IMR-90 (cell line): ENCODE measurements at regions not wholly inside any gene's neighbourhood (a gene's known extent, or its start where the extent isn't known, plus 50 kb on each side); places are given as distances from the start of the nearest gene placed in this dataset.

Experiments
- ATAC-seq: fragments of 200-7000 bp; cut with Tn5 transposase; 2 replicates; pipeline ENCODE4 v1.9.1; 2020; ENCODE audit warnings: low read depth, mild to moderate bottlenecking, moderate library complexity
- BruUV-seq: library from RNA; stranded (reverse); fragments of 400-500 nt; replicated peaks from 2 replicates; lab custom pipeline; 2021; lab: Mats Ljungman, UMichigan
- CTCF ChIA-PET: fragments of 300-600 bp; formaldehyde crosslinking; extraction: SDS; loops from one replicate; lab custom pipeline; 2021; ENCODE audit warnings: antibody characterized with exemption; lab: Yijun Ruan, JAX
- POLR2A ChIA-PET: fragments of 300-600 bp; sonication (Branson Sonifier 250); formaldehyde crosslinking; loops from one replicate; lab custom pipeline; 2022; ENCODE audit warnings: antibody characterized with exemption; ENCODE audit not compliant: unreplicated experiment; lab: Charles Lee
- DNase-seq: peaks from one replicate; pipeline ENCODE4 v3.0.0; 2013
- H2AFZ ChIP-seq: replicated peaks from 2 replicates; pipeline ENCODE3; 2013; ENCODE audit warnings: low read length, mild to moderate bottlenecking; ENCODE audit not compliant: poor library complexity
- H2AK5ac ChIP-seq: 2 replicates; pipeline ENCODE4 v1.6.1; 2013; ENCODE audit warnings: low read depth, low read length, inconsistent platforms
- H2AK9ac ChIP-seq: replicated peaks from 2 replicates; pipeline ENCODE3; 2013; ENCODE audit warnings: mild to moderate bottlenecking, low read depth, low read length, moderate library complexity; ENCODE audit not compliant: poor library complexity
- H2BK120ac ChIP-seq: 2 replicates; pipeline ENCODE4 v1.6.1; 2013; ENCODE audit warnings: low read depth, low read length, inconsistent platforms
- H2BK15ac ChIP-seq: 3 replicates; pipeline ENCODE4 v1.6.1; 2013; ENCODE audit warnings: low read depth, low read length, inconsistent platforms
- H2BK20ac ChIP-seq: 2 replicates; pipeline ENCODE4 v1.6.1; 2013; ENCODE audit warnings: low read depth, mild to moderate bottlenecking, inconsistent platforms, low read length, moderate library complexity
- H2BK5ac ChIP-seq: 2 replicates; pipeline ENCODE4 v1.6.1; 2013; ENCODE audit warnings: mild to moderate bottlenecking, low read depth, low read length, inconsistent platforms; ENCODE audit not compliant: poor library complexity, severe bottlenecking
- H3K14ac ChIP-seq: replicated peaks from 2 replicates; pipeline ENCODE4 v1.6.1; 2013; ENCODE audit warnings: low read depth, low read length, inconsistent platforms
- H3K18ac ChIP-seq: 2 replicates; pipeline ENCODE4 v1.6.1; 2013; ENCODE audit warnings: low read depth, low read length, control low read depth
- H3K23ac ChIP-seq: 2 replicates; pipeline ENCODE4 v1.6.1; 2013; ENCODE audit warnings: low read depth, low read length, inconsistent platforms
- H3K27ac ChIP-seq: 2 replicates; pipeline ENCODE4 v1.5.1; 2013; ENCODE audit warnings: mild to moderate bottlenecking, control low read depth, low read length; ENCODE audit not compliant: insufficient read depth
- H3K27me3 ChIP-seq: 2 replicates; pipeline ENCODE4 v1.6.1; 2013; ENCODE audit warnings: low read length; ENCODE audit not compliant: control insufficient read depth, insufficient read depth
- H3K36me3 ChIP-seq: 2 replicates; pipeline ENCODE4 v1.6.1; 2013; ENCODE audit warnings: low read length, mixed read lengths; ENCODE audit not compliant: control insufficient read depth, insufficient read depth
- H3K4ac ChIP-seq: 2 replicates; pipeline ENCODE4 v1.6.1; 2013; ENCODE audit warnings: low read depth, low read length, inconsistent platforms
- H3K4me1 ChIP-seq: 2 replicates; pipeline ENCODE4 v1.6.1; 2013; ENCODE audit warnings: low read length, mixed read lengths; ENCODE audit not compliant: control insufficient read depth, insufficient read depth
- H3K4me2 ChIP-seq: 2 replicates; pipeline ENCODE4 v1.6.1; 2013; ENCODE audit warnings: low read depth, mild to moderate bottlenecking, control low read depth, low read length, moderate library complexity
- H3K4me3 ChIP-seq: 2 replicates; pipeline ENCODE4 v1.5.1; 2013; ENCODE audit warnings: low read depth, mild to moderate bottlenecking, control low read depth, low read length, moderate library complexity; ENCODE audit not compliant: insufficient read depth
- H3K56ac ChIP-seq: 2 replicates; pipeline ENCODE4 v1.6.1; 2013; ENCODE audit warnings: low read length, inconsistent platforms; ENCODE audit not compliant: insufficient read depth; ENCODE audit errors: extremely low read depth
- H3K79me1 ChIP-seq, 2 experiments: 2 replicates each; pipeline ENCODE4 v1.6.1; 2013; ENCODE audit warnings: low read length in 2 of 2, inconsistent platforms in 1 of 2, low read depth in 1 of 2
- H3K9ac ChIP-seq: 2 replicates; pipeline ENCODE4 v1.6.1; 2013; ENCODE audit warnings: low read depth, low read length, control low read depth
- H3K9me1 ChIP-seq: 2 replicates; pipeline ENCODE4 v1.6.1; 2013; ENCODE audit warnings: low read length, inconsistent platforms; ENCODE audit not compliant: insufficient read depth
- H3K9me3 ChIP-seq: 2 replicates; pipeline ENCODE4 v1.6.1; 2013; ENCODE audit warnings: low read length; ENCODE audit not compliant: control insufficient read depth, insufficient read depth
- H4K20me1 ChIP-seq: 2 replicates; pipeline ENCODE4 v1.6.1; 2013; ENCODE audit warnings: low read length, inconsistent platforms; ENCODE audit not compliant: insufficient read depth
- H4K5ac ChIP-seq: 2 replicates; pipeline ENCODE4 v1.6.1; 2013; ENCODE audit warnings: mild to moderate bottlenecking, low read depth, low read length, control low read depth
- H4K8ac ChIP-seq, 2 experiments: 2 replicates each; pipeline ENCODE4 v1.6.1; 2013; ENCODE audit warnings: low read depth in 2 of 2, low read length in 2 of 2, control low read depth in 1 of 2, inconsistent platforms in 1 of 2
- H4K91ac ChIP-seq: 2 replicates; pipeline ENCODE4 v1.6.1; 2013; ENCODE audit warnings: low read depth, low read length, inconsistent platforms; ENCODE audit not compliant: insufficient read depth
- BHLHE40 ChIP-seq: fragments of 150-350 bp; IDR thresholded peaks from 2 replicates; pipeline ENCODE4 v1.6.1; 2016; ENCODE audit warnings: mild to moderate bottlenecking, low read depth, low read length
- CEBPB ChIP-seq: IDR thresholded peaks from 2 replicates; pipeline ENCODE4 v1.6.1; 2012; ENCODE audit warnings: low read depth, low read length, improper control_type of control experiment
- CHD1 ChIP-seq: IDR thresholded peaks from 2 replicates; pipeline ENCODE4 v1.6.1; 2012; ENCODE audit warnings: low read depth, low read length, improper control_type of control experiment
- FOS ChIP-seq: fragments of 150-350 bp; IDR thresholded peaks from 2 replicates; pipeline ENCODE4 v1.6.1; 2016; ENCODE audit warnings: low read depth, low read length
- MAFK ChIP-seq: IDR thresholded peaks from 2 replicates; pipeline ENCODE4 v1.6.1; 2012; ENCODE audit warnings: low read depth, low read length, improper control_type of control experiment
- MAZ ChIP-seq: IDR thresholded peaks from 2 replicates; pipeline ENCODE4 v1.6.1; 2012; ENCODE audit warnings: low read depth, mild to moderate bottlenecking, low read length, improper control_type of control experiment, moderate library complexity, borderline replicate concordance
- MXI1 ChIP-seq: IDR thresholded peaks from 2 replicates; pipeline ENCODE4 v1.6.1; 2012; ENCODE audit warnings: low read depth, mild to moderate bottlenecking, low read length, moderate library complexity, borderline replicate concordance
- NFE2L2 ChIP-seq: fragments of 150-350 bp; IDR thresholded peaks from 2 replicates; pipeline ENCODE4 v1.6.1; 2016; ENCODE audit warnings: low read depth, mild to moderate bottlenecking, low read length
- POLR2A ChIP-seq: IDR thresholded peaks from 2 replicates; pipeline ENCODE4 v1.6.1; 2012; ENCODE audit warnings: mild to moderate bottlenecking, low read depth, low read length
- RAD21 ChIP-seq: IDR thresholded peaks from 2 replicates; pipeline ENCODE4 v1.6.1; 2012; ENCODE audit warnings: low read length, improper control_type of control experiment
- RCOR1 ChIP-seq: IDR thresholded peaks from 2 replicates; pipeline ENCODE4 v1.6.1; 2012; ENCODE audit warnings: mild to moderate bottlenecking, low read length, improper control_type of control experiment; ENCODE audit not compliant: insufficient replicate concordance
- RFX5 ChIP-seq: IDR thresholded peaks from 2 replicates; pipeline ENCODE4 v1.8.0; 2012; ENCODE audit warnings: low read depth, mild to moderate bottlenecking, low read length, moderate library complexity
- SMC3 ChIP-seq: fragments of 150-350 bp; IDR thresholded peaks from 2 replicates; pipeline ENCODE4 v1.6.1; 2016; ENCODE audit warnings: low read depth, mild to moderate bottlenecking, antibody characterized with exemption, low read length, moderate library complexity
- WGBS, 2 experiments: methylation state at CpG; one replicate each; pipeline versions ENCODE4 v1.1.5 to v1.1.7; 2013; ENCODE audit warnings: missing lambda C conversion rate in 2 of 2; ENCODE audit not compliant: insufficient read length in 1 of 2; ENCODE audit errors: extremely low coverage in 2 of 2; 5-methylcytosine and 5-hydroxymethylcytosine counted together
- dilution Hi-C: fragments of 300-500 bp; cut with HindIII; formaldehyde crosslinking; loops from one replicate; pipeline ENCODE4 v1.14.3; 2018; ENCODE audit warnings: low sequenced_read_pairs; ENCODE audit not compliant: unreplicated experiment
- in situ Hi-C: fragments of 300-500 bp; cut with MboI; formaldehyde crosslinking; loops from 3 replicates; pipeline ENCODE4 v1.14.3; 2019; ENCODE audit warnings: low sequenced_read_pairs, inconsistent platforms, mixed read lengths
- intact Hi-C: fragments of 100-400 bp; cut with micrococcal nuclease; formaldehyde crosslinking; loops from 2 replicates; pipeline ENCODE4 v1.10.0; 2022
- TF ChIP-seq, protein P1 (sequence below): fragments of 150-350 bp; IDR thresholded peaks from 2 replicates; pipeline ENCODE4 v1.6.1; 2016; ENCODE audit warnings: low read depth, mild to moderate bottlenecking, low read length, moderate library complexity, borderline replicate concordance
- TF ChIP-seq, protein P2 (sequence below): conservative IDR thresholded peaks from 2 replicates; pipeline ENCODE4 v1.5.1; 2012; ENCODE audit warnings: mild to moderate bottlenecking, low read depth, low read length, improper control_type of control experiment
- TF ChIP-seq, protein P3 (sequence below): fragments of 150-350 bp; IDR thresholded peaks from 2 replicates; pipeline ENCODE4 v1.6.1; 2017; ENCODE audit warnings: mild to moderate bottlenecking, antibody characterized with exemption, low read length, low read depth

DNA sequence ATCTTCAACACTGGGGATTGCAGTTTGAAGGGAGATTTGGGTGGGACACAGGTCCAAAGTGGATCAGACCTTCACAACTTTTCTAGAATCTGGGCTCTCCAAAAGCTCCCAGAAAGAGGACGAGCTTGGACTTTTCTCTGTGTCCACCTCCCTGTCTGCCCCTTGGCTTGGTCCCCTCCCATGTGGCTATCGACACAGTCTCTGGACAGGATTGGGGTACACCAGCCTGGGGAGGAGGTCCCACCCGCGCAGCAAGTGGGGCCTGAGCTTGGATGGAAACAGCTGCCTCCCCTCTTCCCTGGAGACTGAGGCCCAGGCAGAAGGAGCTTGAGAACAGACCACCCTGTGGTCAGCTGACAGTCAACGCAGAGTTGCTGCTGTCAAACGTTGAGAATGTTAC, 84.6 kb upstream of the FCN1 start:
- ATAC-seq (no peak), DNase-seq (no peak)

More for the DNA sequence above, 84.6 kb upstream of the FCN1 start:
- dilution Hi-C loops (no loop called here), in situ Hi-C loops (no loop called here), intact Hi-C loops (no loop called here)
- Histone ChIP-seq H2BK120ac (no peak overlapping the region), H3K27me3 (no peaks in the 10 kb centered on the region; the same call in 1 of the 2 replicates), H3K9me1 (no peaks in the 10 kb centered on the region), H2BK15ac (no peak overlapping the region), H3K23ac (no peak overlapping the region), H2AK9ac (no peak overlapping the region), H3K56ac (no peak overlapping the region), H3K27ac (no peak overlapping the region), H3K4me3 (no peak overlapping the region), H3K14ac (no peak overlapping the region), H4K20me1 (no peaks in the 10 kb centered on the region), H4K91ac (no peak overlapping the region), H3K36me3 (no peaks in the 10 kb centered on the region), H3K4me1 (no peaks in the 10 kb centered on the region), H3K79me1 (no peaks in the 10 kb centered on the region), H2BK20ac (no peak overlapping the region), H2AFZ (no peak overlapping the region), H2AK5ac (no peak overlapping the region), H3K4me2 (no peak overlapping the region), H3K4ac (no peak overlapping the region), H2BK5ac (no peak overlapping the region), H3K18ac (no peak overlapping the region), H4K8ac (no peak overlapping the region), H3K9ac (no peak overlapping the region), H4K5ac (no peak overlapping the region), H3K9me3 (peaks cover 28% of the 10 kb centered on the region)
- 30% methylated on average over 2 of the region's 6 CpGs; no CpG with 5 or more reads in 1 of the 2 experiments for WGBS, 2 experiments
- BruUV-seq, result no TSS peak
- TF ChIP-seq MAZ, result no peak
- TF ChIP-seq FOS, result no peak
- no peak for TF ChIP-seq SMC3
- no peak for TF ChIP-seq RCOR1
- TF ChIP-seq NFE2L2, result no peak
- TF ChIP-seq, protein P1, sequence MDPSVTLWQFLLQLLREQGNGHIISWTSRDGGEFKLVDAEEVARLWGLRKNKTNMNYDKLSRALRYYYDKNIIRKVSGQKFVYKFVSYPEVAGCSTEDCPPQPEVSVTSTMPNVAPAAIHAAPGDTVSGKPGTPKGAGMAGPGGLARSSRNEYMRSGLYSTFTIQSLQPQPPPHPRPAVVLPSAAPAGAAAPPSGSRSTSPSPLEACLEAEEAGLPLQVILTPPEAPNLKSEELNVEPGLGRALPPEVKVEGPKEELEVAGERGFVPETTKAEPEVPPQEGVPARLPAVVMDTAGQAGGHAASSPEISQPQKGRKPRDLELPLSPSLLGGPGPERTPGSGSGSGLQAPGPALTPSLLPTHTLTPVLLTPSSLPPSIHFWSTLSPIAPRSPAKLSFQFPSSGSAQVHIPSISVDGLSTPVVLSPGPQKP, result no peak
- TF ChIP-seq MAFK, result no peak
- TF ChIP-seq CHD1, result no peak
- no peak for TF ChIP-seq BHLHE40
- no peak for TF ChIP-seq MXI1
- no peak for TF ChIP-seq CEBPB
- TF ChIP-seq, protein P2, sequence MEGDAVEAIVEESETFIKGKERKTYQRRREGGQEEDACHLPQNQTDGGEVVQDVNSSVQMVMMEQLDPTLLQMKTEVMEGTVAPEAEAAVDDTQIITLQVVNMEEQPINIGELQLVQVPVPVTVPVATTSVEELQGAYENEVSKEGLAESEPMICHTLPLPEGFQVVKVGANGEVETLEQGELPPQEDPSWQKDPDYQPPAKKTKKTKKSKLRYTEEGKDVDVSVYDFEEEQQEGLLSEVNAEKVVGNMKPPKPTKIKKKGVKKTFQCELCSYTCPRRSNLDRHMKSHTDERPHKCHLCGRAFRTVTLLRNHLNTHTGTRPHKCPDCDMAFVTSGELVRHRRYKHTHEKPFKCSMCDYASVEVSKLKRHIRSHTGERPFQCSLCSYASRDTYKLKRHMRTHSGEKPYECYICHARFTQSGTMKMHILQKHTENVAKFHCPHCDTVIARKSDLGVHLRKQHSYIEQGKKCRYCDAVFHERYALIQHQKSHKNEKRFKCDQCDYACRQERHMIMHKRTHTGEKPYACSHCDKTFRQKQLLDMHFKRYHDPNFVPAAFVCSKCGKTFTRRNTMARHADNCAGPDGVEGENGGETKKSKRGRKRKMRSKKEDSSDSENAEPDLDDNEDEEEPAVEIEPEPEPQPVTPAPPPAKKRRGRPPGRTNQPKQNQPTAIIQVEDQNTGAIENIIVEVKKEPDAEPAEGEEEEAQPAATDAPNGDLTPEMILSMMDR, result no peak
- TF ChIP-seq RAD21, result no peak
- no peak for TF ChIP-seq RFX5
- TF ChIP-seq, protein P3, sequence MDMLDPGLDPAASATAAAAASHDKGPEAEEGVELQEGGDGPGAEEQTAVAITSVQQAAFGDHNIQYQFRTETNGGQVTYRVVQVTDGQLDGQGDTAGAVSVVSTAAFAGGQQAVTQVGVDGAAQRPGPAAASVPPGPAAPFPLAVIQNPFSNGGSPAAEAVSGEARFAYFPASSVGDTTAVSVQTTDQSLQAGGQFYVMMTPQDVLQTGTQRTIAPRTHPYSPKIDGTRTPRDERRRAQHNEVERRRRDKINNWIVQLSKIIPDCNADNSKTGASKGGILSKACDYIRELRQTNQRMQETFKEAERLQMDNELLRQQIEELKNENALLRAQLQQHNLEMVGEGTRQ, result no peak
- no peak for TF ChIP-seq POLR2A
- POLR2A ChIA-PET, result no interaction called here
- CTCF ChIA-PET, result no interaction called here
